ENCODE measurements at regions not wholly inside any gene's neighbourhood (a gene's known extent, or its start where the extent isn't known, plus 50 kb on each side); places are given as distances from the start of the nearest gene placed in this dataset.

- no peak overlapping the region for H3K4me3 ChIP-seq (ENCODE audit: low read length)
- TF ChIP-seq, protein P1, sequence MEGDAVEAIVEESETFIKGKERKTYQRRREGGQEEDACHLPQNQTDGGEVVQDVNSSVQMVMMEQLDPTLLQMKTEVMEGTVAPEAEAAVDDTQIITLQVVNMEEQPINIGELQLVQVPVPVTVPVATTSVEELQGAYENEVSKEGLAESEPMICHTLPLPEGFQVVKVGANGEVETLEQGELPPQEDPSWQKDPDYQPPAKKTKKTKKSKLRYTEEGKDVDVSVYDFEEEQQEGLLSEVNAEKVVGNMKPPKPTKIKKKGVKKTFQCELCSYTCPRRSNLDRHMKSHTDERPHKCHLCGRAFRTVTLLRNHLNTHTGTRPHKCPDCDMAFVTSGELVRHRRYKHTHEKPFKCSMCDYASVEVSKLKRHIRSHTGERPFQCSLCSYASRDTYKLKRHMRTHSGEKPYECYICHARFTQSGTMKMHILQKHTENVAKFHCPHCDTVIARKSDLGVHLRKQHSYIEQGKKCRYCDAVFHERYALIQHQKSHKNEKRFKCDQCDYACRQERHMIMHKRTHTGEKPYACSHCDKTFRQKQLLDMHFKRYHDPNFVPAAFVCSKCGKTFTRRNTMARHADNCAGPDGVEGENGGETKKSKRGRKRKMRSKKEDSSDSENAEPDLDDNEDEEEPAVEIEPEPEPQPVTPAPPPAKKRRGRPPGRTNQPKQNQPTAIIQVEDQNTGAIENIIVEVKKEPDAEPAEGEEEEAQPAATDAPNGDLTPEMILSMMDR (IDR thresholded peaks at IDR 0.05; ENCODE audit: insufficient read depth, low read depth, low read length, missing control alignments), result no peak
- DNase-seq (ENCODE audit: low read depth), result no peak
Measured at GRCh38 chr14:44791730-44792129, 170.0 kb downstream of the KLHL28 start.

DNA sequence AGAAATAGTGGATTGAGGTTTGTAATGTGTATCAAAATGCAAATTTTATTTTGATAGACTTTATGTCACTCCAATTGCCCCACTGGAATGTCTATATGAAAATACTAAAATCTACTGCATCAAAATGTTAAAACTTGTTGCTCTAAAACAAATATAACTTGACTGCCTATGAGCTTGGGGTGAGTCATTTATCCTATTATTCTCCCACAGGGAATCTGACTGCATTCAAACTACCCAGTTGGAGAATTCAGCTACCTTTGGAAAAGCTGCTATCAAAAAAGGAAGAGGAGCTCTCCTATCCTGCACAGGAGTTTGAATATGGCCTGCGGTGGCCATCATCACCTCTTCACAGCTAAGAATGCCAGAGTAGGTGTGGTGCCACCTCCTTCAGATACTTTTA lies 173.1 kb downstream of the KLHL28 start:
- DNase-seq (ENCODE audit: low read depth), result no peak
- TF ChIP-seq, protein P1 (IDR thresholded peaks at IDR 0.05; ENCODE audit: insufficient read depth, low read depth, low read length, missing control alignments), result no peak
- no peak overlapping the region for H3K4me3 ChIP-seq (ENCODE audit: low read length)

DNA sequence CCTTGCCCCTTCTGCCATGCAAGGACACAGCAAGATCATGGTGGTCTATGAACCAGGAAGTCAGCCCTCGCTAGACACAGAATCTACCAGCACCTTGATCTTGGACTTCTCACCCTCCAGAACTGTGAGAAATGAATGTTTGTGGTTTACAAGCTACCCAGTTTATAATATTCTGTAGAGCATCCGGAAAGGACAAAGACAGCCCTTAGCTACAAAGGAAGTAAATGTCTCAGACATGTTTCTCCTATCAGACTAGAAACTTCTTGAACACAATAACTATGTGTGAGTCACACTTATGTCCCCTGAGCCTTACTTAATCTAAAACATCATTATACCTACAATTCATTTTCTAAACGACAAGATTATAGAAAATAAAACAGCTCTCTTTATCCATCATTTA lies 176.7 kb downstream of the KLHL28 start:
- no peak for DNase-seq (ENCODE audit: low read depth)
- TF ChIP-seq, protein P1 (IDR thresholded peaks at IDR 0.05; ENCODE audit: insufficient read depth, low read depth, low read length, missing control alignments), result no peak
- no peak overlapping the region for H3K4me3 ChIP-seq (ENCODE audit: low read length)

DNA sequence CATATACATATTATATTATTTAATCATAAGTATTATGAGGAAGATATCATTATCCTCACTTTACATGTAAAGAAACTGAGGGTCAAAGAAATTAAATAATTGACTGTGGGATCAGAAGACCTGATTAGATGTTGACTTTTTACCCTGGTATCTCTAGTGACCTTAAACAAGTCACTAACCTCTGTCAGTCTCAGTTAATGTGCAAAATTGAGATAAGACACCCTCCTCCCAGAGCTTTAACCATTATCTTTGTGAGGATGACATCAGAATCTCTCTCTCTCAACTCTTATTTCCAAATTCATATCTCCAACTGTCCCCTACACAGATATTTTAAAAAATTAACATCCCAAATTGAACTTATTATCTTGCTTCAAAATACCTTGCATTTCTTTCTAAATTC lies 177.8 kb downstream of the KLHL28 start:
- H3K4me3 ChIP-seq (ENCODE audit: low read length), result no peak overlapping the region
- DNase-seq (ENCODE audit: low read depth), result no peak
- TF ChIP-seq, protein P1 (IDR thresholded peaks at IDR 0.05; ENCODE audit: insufficient read depth, low read depth, low read length, missing control alignments), result no peak

DNA sequence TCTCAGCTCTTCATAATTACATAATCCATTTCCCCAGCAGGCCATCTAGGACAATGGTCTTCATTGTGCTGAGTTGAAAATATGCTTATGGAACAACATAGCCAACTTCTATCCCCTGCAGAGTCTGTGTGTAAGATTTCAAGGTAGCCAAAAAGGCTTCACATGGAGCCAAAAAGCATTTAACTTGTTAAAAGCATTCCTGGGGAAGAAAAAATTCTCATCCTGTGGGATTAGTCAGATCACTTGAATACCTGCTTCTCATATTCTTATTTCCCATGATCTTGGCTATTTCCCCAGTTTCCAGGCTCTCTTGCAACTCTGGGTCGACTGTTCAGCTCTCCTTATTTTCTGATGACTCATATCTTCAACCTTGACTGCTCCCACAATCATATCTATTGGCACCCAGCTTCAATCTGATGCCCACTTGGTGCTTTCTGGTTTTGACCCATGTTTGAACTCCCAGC lies 178.9 kb downstream of the KLHL28 start:
- TF ChIP-seq, protein P1 (IDR thresholded peaks at IDR 0.05; ENCODE audit: insufficient read depth, low read depth, low read length, missing control alignments), result no peak
- DNase-seq (ENCODE audit: low read depth), result no peak

GRCh38 chr14:44780989-44781388 lies 180.8 kb downstream of the KLHL28 start:
- H3K4me3 ChIP-seq (ENCODE audit: low read length), result no peak overlapping the region
- TF ChIP-seq, protein P1 (IDR thresholded peaks at IDR 0.05; ENCODE audit: insufficient read depth, low read depth, low read length, missing control alignments), result no peak
- no peak for DNase-seq (ENCODE audit: low read depth)

More for the DNA sequence above, 178.9 kb downstream of the KLHL28 start:
- no peak overlapping the region for H3K4me3 ChIP-seq (ENCODE audit: low read length)

DNA sequence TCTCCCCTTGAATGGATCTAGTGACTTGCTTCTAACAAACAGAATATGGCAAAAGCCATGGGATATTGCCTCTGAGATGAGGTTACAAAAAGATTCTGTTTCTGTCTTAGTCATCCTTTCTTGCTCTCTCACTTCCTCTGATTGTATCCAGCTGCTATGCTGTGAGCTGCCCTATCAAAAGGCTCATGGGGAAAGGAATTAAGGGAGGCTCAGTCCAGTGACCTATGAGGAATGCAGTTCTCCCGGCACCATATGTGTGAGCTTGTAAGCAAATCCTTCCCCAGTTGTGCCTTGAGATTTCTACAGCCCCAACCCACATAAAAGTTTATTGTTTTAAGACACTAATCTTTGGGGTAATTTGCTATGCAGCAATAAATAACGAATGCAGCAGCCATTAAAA lies 183.1 kb downstream of the KLHL28 start:
- no peak overlapping the region for H3K4me3 ChIP-seq (ENCODE audit: low read length)
- peak; percentile 16 for DNase-seq (ENCODE audit: low read depth)
- TF ChIP-seq, protein P1 (IDR thresholded peaks at IDR 0.05; ENCODE audit: insufficient read depth, low read depth, low read length, missing control alignments), result no peak

All from epithelial cell of esophagus (primary cell).